IPS-15b (cell line): ENCODE measurements at regions not wholly inside any gene's neighbourhood (a gene's known extent, or its start where the extent isn't known, plus 50 kb on each side); places are given as distances from the start of the nearest gene placed in this dataset.
"Not testable (repeated sequence)": the region's sequence is repeated elsewhere in the genome, so short reads cannot be mapped to it uniquely, and the experiment has no call there.

ENCODE experiments used
- H3K27me3 ChIP-seq: one replicate; pipeline ENCODE4 v1.6.1; 2013; ENCODE audit warnings: low read length; ENCODE audit not compliant: control insufficient read depth, insufficient read depth
- H3K36me3 ChIP-seq: one replicate; pipeline ENCODE4 v1.6.1; 2013; ENCODE audit warnings: low read length; ENCODE audit not compliant: control insufficient read depth, insufficient read depth
- H3K4me1 ChIP-seq: one replicate; pipeline ENCODE4 v1.6.1; 2013; ENCODE audit warnings: mild to moderate bottlenecking, low read length; ENCODE audit not compliant: control insufficient read depth, insufficient read depth
- H3K4me3 ChIP-seq: one replicate; pipeline ENCODE4 v1.5.1; 2013; ENCODE audit warnings: low read depth, low read length
- H3K9ac ChIP-seq: one replicate; pipeline ENCODE4 v1.6.1; 2013; ENCODE audit warnings: low read depth, mild to moderate bottlenecking, low read length
- H3K9me3 ChIP-seq: one replicate; pipeline ENCODE4 v1.6.1; 2013; ENCODE audit warnings: mild to moderate bottlenecking, low read length; ENCODE audit not compliant: control insufficient read depth, insufficient read depth

- no peaks in the 10 kb centered on the region for H3K9me3 ChIP-seq
- no peak overlapping the region for H3K9ac ChIP-seq
- no peaks in the 10 kb centered on the region for H3K36me3 ChIP-seq
- no peaks in the 10 kb centered on the region for H3K4me1 ChIP-seq
- no peak overlapping the region for H3K4me3 ChIP-seq
- no peaks in the 10 kb centered on the region for H3K27me3 ChIP-seq
These were observed 322.8 kb upstream of the PPARGC1A start for GRCh38 chr4:24212642-24213041.

DNA sequence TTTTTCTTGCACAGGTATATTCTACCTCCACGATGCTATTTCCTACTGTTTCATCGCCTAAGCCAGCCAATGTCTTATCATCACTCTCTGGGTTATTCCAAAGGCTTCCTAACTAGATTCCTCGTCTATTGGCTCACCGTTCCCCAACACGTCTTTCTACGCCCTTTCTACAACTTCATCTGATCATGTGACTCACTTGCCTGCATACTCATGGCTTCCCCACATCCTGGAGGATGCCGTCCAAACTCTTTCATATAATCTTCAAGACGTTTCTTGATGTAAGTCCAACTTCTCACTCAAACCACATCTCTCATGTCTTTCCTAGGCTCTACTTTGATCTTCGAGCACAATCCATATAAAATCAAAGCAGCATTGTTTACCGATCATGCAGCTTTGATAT, 322.0 kb upstream of the PPARGC1A start:
- Histone ChIP-seq H3K27me3 (no peaks in the 10 kb centered on the region), H3K9me3 (no peaks in the 10 kb centered on the region), H3K4me3 (no peak overlapping the region), H3K36me3 (no peaks in the 10 kb centered on the region), H3K9ac (no peak overlapping the region), H3K4me1 (peaks cover 3% of the 10 kb centered on the region)

DNA sequence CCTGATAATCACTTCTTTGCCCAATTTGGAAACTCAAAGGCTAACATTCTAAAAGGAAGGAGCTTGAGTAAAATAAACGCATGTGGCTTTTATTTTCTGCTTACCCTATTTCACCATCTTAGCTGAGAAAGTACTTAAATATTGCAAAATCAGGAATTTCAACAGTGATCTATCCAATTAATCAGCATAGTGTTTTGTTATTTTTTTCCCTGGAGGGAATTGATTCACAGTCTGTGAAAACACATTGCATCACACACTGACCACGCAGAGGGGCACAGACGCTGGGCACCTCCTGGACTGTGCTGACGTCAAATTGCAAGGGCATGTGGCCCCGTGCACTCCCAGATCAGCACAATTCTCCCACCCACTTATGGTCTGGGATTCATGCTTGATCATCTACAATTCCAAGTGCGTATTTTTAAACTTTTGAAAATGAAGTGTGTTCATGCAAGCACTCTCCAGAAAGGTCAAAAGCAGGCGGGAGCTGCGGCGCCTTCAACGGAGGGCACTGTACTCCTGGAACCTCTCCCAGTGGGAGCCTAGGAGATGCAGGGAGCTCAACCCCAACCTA, 320.6 kb upstream of the PPARGC1A start:
- no peaks in the 10 kb centered on the region for H3K36me3 ChIP-seq
- H3K4me3 ChIP-seq: no peak overlapping the region
- peaks cover 4% of the 10 kb centered on the region for H3K4me1 ChIP-seq
- H3K27me3 ChIP-seq: no peaks in the 10 kb centered on the region
- H3K9me3 ChIP-seq: no peaks in the 10 kb centered on the region
- H3K9ac ChIP-seq: no peak overlapping the region

DNA sequence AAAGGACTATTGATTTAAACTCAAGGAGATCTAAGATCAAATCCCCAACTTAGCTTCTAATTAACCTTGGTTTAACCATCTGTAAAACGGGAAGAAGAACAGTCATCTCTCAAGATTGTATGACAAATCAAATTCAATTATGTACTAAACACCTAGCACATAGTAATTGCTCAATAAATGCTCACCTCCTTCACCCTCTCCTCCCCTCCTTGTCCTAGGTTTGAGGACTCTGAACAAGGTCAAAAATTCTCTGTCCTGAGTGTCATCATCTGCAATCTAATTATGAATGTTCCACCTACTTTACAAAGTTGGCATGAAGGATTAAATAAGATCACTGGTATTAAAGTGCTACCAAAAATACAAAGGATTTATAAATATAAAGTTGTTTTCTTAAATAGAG, 320.1 kb upstream of the PPARGC1A start:
- Histone ChIP-seq H3K4me1 (peaks cover 4% of the 10 kb centered on the region), H3K9ac (no peak overlapping the region), H3K9me3 (no peaks in the 10 kb centered on the region), H3K4me3 (no peak overlapping the region), H3K36me3 (no peaks in the 10 kb centered on the region), H3K27me3 (no peaks in the 10 kb centered on the region)

- H3K9me3 ChIP-seq: no peaks in the 10 kb centered on the region
- peaks cover 4% of the 10 kb centered on the region for H3K4me1 ChIP-seq
- H3K9ac ChIP-seq: no peak overlapping the region
- no peaks in the 10 kb centered on the region for H3K27me3 ChIP-seq
- no peaks in the 10 kb centered on the region for H3K36me3 ChIP-seq
- no peak overlapping the region for H3K4me3 ChIP-seq
These were observed 319.3 kb upstream of the PPARGC1A start for GRCh38 chr4:24209131-24209530.

GRCh38 chr4:24208691-24209090, 318.8 kb upstream of the PPARGC1A start:
- Histone ChIP-seq H3K36me3 (no peaks in the 10 kb centered on the region), H3K27me3 (no peaks in the 10 kb centered on the region), H3K4me3 (no peak overlapping the region), H3K9ac (no peak overlapping the region), H3K9me3 (no peaks in the 10 kb centered on the region), H3K4me1 (peaks cover 4% of the 10 kb centered on the region)

GRCh38 chr4:24204708-24205107, 314.9 kb upstream of the PPARGC1A start:
- H3K4me3 ChIP-seq, H3K4me1 ChIP-seq, H3K36me3 ChIP-seq, H3K9me3 ChIP-seq, H3K9ac ChIP-seq, H3K27me3 ChIP-seq: not testable (repeated sequence)

DNA sequence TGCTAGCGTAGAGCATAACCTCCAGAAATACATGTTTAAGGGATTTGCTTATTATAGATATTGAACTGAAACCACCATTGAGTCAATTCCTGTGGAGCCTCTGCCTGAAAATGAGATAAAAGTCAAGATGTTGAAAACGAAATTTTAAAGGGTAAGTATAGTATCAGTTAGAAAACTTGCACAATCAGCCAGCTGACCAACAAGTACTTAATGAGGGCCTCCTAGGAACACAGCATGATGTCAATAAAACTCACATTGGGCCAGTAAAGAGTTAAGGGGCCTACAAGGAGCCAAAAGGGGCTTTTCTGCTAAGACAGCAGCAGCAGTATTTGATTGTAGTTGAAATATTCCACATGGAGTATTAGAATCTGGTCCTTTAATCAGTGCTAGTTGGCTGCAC, 314.1 kb upstream of the PPARGC1A start:
- Histone ChIP-seq H3K4me1 (peaks cover 6% of the 10 kb centered on the region), H3K9ac (no peak overlapping the region), H3K27me3 (no peaks in the 10 kb centered on the region), H3K36me3 (no peaks in the 10 kb centered on the region), H3K4me3 (no peak overlapping the region), H3K9me3 (no peaks in the 10 kb centered on the region)

DNA sequence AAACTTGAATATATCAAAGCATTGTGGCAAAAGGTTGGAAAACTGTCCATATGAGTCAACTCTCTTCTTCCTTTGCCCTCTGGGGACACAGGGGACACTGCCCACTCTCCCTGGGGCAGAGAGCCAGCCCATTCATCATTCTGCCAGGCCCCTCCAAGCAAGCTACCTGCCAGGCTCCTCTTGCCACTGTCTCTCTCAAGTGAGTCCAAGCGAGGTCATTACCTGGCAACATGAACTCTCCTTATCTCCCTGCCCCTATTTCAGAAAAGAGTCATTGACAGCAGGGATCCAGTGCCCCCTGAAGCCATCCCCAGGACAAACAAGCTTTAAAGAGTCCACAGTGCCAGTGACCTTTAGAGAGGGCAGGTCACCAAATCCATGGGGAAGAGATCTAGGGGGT, 312.7 kb upstream of the PPARGC1A start:
- H3K4me1 ChIP-seq: peaks cover 10% of the 10 kb centered on the region

GRCh38 chr4:24197955-24198354, 308.1 kb upstream of the PPARGC1A start:
- H3K4me3 ChIP-seq: no peak overlapping the region
- H3K4me1 ChIP-seq: peaks cover 6% of the 10 kb centered on the region
- H3K36me3 ChIP-seq: no peaks in the 10 kb centered on the region
- no peak overlapping the region for H3K9ac ChIP-seq
- H3K27me3 ChIP-seq: no peaks in the 10 kb centered on the region
- H3K9me3 ChIP-seq: no peaks in the 10 kb centered on the region

More for the DNA sequence above, 312.7 kb upstream of the PPARGC1A start:
- H3K9ac ChIP-seq: no peak overlapping the region
- H3K27me3 ChIP-seq: no peaks in the 10 kb centered on the region
- no peak overlapping the region for H3K4me3 ChIP-seq
- H3K9me3 ChIP-seq: no peaks in the 10 kb centered on the region
- no peaks in the 10 kb centered on the region for H3K36me3 ChIP-seq

- no peaks in the 10 kb centered on the region for H3K27me3 ChIP-seq
- H3K9me3 ChIP-seq: no peaks in the 10 kb centered on the region
- peaks cover 6% of the 10 kb centered on the region for H3K4me1 ChIP-seq
- no peak overlapping the region for H3K4me3 ChIP-seq
- H3K9ac ChIP-seq: no peak overlapping the region
- H3K36me3 ChIP-seq: no peaks in the 10 kb centered on the region
These were observed 306.9 kb upstream of the PPARGC1A start for GRCh38 chr4:24196785-24197184.

- Histone ChIP-seq H3K4me3 (no peak overlapping the region), H3K4me1 (peaks cover 6% of the 10 kb centered on the region), H3K9ac (no peak overlapping the region), H3K36me3 (no peaks in the 10 kb centered on the region), H3K9me3 (no peaks in the 10 kb centered on the region), H3K27me3 (no peaks in the 10 kb centered on the region)
These were observed 306.3 kb upstream of the PPARGC1A start for GRCh38 chr4:24195991-24196736.
